Ovary (tissue), 7 donors: ENCODE measurements at regions not wholly inside any gene's neighbourhood (a gene's known extent, or its start where the extent isn't known, plus 50 kb on each side); places are given as distances from the start of the nearest gene placed in this dataset.
"Not testable (repeated sequence)": the region's sequence is repeated elsewhere in the genome, so short reads cannot be mapped to it uniquely, and the experiment has no call there.

ENCODE experiments used
- DNase-seq, 5 donors: peaks; one replicate each; pipeline ENCODE4 v3.0.0-alpha.2; 2019 to 2020
- H3K27ac ChIP-seq, 2 donors: fragments of 200-600 bp; one replicate each; pipeline versions ENCODE4 v1.5.1 to v1.8.0; 2019 to 2022
- H3K27me3 ChIP-seq: fragments of 200-600 bp; one replicate; pipeline ENCODE4 v1.8.0; 2022
- H3K36me3 ChIP-seq: fragments of 200-600 bp; sonication (generic); one replicate; pipeline ENCODE4 v1.5.1; 2019
- H3K4me1 ChIP-seq: one replicate; pipeline ENCODE4 v1.8.1; 2013; ENCODE audit warnings: mild to moderate bottlenecking, moderate library complexity; ENCODE audit not compliant: insufficient read depth
- H3K4me3 ChIP-seq: fragments of 200-600 bp; sonication (generic); one replicate; pipeline ENCODE4 v1.5.1; 2017
- H3K9me3 ChIP-seq, 2 donors: fragments of 200-600 bp in 1 of 2; sonication (generic) in 1 of 2; one replicate each; pipeline versions ENCODE4 v1.5.1 to v1.8.1; 2013 to 2019; ENCODE audit warnings: mild to moderate bottlenecking in 1 of 2, moderate library complexity in 1 of 2
- EP300 ChIP-seq: sonication (generic); formaldehyde crosslinking; IDR thresholded peaks from one replicate; pipeline ENCODE4 v1.6.1; 2017; ENCODE audit warnings: antibody characterized with exemption
- POLR2A ChIP-seq: fragments of 450-650 bp; IDR thresholded peaks from one replicate; pipeline ENCODE4 v1.6.1; 2017; ENCODE audit warnings: antibody characterized with exemption, mild to moderate bottlenecking, moderate library complexity
- WGBS, 3 donors: extraction: QIAGEN DNeasy Blood & Tissue Kit in 1 of 3; methylation state at CpG; one replicate each; pipeline versions ENCODE4 v1.1.5 to v1.1.7; 2013 to 2017; 5-methylcytosine and 5-hydroxymethylcytosine counted together
- intact Hi-C, 4 donors: fragments of 100-400 bp; cut with DNase I; formaldehyde crosslinking; loops; one replicate each; pipeline versions ENCODE4 v1.11.0 to v1.15.1; 2022 to 2023
- TF ChIP-seq, protein P1 (sequence below), 3 donors: fragments of 450-650 bp in 2 of 3; fragments of 200-600 bp in 1 of 3; IDR thresholded peaks; one replicate each; pipeline versions ENCODE4 v1.5.1 to v1.8.0; 2016 to 2022; ENCODE audit warnings: antibody characterized with exemption in 3 of 3, mild to moderate bottlenecking in 1 of 3
- donor health status: DM: no; HTN: no; CAD: no; lungs with moderate emphysema.
- donor health status: DM: no; HTN: no; CAD: no.
- donor health status: Bipolar disorder and iron deficiency.
- donor health status: DM: no; HTN: no; CAD: no.
- donor health status: DM: yes; HTN: yes; CAD: no.

DNA sequence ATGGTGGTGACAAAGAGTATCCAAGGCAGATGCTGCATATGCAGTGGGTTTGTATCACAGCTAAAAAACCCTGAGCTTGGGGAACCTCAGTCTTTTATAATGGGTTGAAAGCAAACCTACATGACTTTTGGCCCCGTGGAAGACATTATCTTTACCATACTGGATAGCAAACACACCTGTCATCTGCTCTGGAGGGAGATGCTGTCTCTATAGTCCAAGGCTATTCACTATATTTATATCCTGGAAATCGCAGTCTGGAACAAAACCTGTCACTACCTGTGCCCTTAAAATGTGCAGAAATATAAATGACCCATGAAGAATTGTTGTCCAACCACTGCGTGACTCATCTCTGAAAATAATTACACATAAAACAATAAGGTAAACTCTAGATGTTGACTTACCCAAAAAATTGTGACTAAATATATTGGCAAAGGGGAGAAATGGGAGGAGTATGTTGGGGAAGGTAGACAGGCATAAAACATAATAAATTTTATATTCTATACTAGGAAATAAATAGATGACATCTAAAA is 121.0 kb upstream of the CXADR start:
- no peak overlapping the region for H3K27ac ChIP-seq
- 82 to 93% (median 84%) methylated on average over 3 of the region's 3 CpGs for WGBS, 3 donors
- H3K4me3 ChIP-seq: no peak overlapping the region
- intact Hi-C loops: loop anchor here in 1 of 4 donors (10.0 kb wide), 1 partner anchor 183 kb away; no protein-coding TSS in a partner anchor
- no peaks in the 10 kb centered on the region for H3K36me3 ChIP-seq
- no peaks in the 10 kb centered on the region for H3K4me1 ChIP-seq
- no peak for DNase-seq
- no peaks in the 10 kb centered on the region for H3K9me3 ChIP-seq
- H3K27me3 ChIP-seq: no peaks in the 10 kb centered on the region
- TF ChIP-seq, protein P1, sequence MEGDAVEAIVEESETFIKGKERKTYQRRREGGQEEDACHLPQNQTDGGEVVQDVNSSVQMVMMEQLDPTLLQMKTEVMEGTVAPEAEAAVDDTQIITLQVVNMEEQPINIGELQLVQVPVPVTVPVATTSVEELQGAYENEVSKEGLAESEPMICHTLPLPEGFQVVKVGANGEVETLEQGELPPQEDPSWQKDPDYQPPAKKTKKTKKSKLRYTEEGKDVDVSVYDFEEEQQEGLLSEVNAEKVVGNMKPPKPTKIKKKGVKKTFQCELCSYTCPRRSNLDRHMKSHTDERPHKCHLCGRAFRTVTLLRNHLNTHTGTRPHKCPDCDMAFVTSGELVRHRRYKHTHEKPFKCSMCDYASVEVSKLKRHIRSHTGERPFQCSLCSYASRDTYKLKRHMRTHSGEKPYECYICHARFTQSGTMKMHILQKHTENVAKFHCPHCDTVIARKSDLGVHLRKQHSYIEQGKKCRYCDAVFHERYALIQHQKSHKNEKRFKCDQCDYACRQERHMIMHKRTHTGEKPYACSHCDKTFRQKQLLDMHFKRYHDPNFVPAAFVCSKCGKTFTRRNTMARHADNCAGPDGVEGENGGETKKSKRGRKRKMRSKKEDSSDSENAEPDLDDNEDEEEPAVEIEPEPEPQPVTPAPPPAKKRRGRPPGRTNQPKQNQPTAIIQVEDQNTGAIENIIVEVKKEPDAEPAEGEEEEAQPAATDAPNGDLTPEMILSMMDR (IDR thresholded peaks at IDR 0.05): no peak
- TF ChIP-seq POLR2A: no peak
- no peak for TF ChIP-seq EP300

DNA sequence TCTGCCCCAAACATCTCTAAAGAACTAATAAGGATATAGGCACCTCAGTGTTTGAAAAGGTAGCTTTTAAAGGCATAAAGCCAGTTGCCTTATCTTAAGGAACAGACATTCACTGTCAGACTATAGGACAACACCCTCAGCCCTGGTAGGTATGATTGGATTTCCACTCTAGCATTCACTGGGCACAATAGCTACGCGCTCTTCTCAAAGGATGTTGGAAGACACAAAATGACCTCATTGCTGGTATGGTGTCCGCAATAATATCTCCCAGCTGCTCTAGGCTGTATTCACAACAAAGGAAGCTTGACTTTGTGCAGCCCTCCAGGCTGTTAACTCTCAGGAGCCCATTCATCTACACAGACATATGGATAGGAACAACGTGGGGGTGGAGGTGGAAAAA is 119.4 kb upstream of the CXADR start:
- TF ChIP-seq, protein P1 (IDR thresholded peaks at IDR 0.05): no peak
- TF ChIP-seq EP300 (no peak), POLR2A (no peak)
- Histone ChIP-seq H3K27me3 (no peaks in the 10 kb centered on the region), H3K36me3 (no peaks in the 10 kb centered on the region), H3K9me3 (no peaks in the 10 kb centered on the region), H3K4me1 (no peaks in the 10 kb centered on the region), H3K27ac (no peak overlapping the region), H3K4me3 (no peak overlapping the region)
- WGBS, 3 donors: 50 to 66% (median 55%) methylated on average over 4 of the region's 4 CpGs
- intact Hi-C loops: loop anchor here in 1 of 4 donors (10.0 kb wide), 1 partner anchor 181 kb away; no protein-coding TSS in a partner anchor
- DNase-seq: no peak

DNA sequence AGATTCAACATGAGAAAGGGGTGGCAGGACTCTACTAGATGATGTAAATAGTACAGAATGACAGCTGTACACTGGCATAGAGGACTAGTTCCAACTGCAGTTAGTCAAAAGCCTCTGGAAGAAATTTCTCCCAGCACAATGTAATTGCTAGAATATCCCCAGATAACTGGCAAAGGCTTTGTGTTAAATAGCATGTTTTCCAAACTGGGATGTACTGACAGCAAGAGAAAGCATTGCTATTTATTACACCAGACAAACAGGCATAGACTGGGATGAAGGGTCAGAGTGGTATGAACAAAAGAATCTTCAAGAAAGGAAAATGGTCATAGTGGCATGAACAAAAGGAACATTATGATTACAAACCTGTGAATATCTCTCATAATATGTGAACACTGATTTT is 115.9 kb upstream of the CXADR start:
- H3K4me3 ChIP-seq: no peak overlapping the region
- no peaks in the 10 kb centered on the region for H3K36me3 ChIP-seq
- TF ChIP-seq POLR2A: no peak
- TF ChIP-seq, protein P1 (IDR thresholded peaks at IDR 0.05): no peak
- no peak for TF ChIP-seq EP300
- no peaks in the 10 kb centered on the region for H3K4me1 ChIP-seq
- no peaks in the 10 kb centered on the region for H3K27me3 ChIP-seq
- H3K27ac ChIP-seq: no peak overlapping the region
- intact Hi-C loops: loop anchor here in 1 of 4 donors (10.0 kb wide), 1 partner anchor 178 kb away; no protein-coding TSS in a partner anchor
- H3K9me3 ChIP-seq: no peaks in the 10 kb centered on the region
- no peak for DNase-seq

DNA sequence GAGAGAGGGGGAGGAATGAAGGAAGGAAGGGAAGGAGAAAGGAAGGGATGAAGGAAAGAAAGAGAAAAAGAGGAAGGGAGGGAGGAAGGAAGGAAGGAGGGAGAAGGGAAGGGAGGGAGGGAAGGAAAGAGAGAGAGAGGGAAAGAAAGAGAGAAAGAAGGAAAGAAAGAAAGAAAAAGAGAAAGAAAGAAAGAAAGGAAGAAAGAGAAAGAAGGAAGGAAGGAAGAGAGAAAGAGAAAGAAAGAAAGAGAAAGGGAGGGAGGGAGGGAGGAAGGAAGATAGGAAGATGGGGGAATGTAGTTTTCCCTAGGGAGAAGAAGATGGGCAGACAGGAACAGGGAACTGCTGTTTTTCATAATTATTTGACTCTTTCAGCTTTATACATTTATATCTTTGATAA is 115.1 kb upstream of the CXADR start:
- no peak for DNase-seq
- TF ChIP-seq POLR2A (no peak), EP300 (no peak)
- TF ChIP-seq, protein P1 (IDR thresholded peaks at IDR 0.05): no peak
- intact Hi-C loops: loop anchor here in 1 of 4 donors (10.0 kb wide), 1 partner anchor 177 kb away; no protein-coding TSS in a partner anchor
- Histone ChIP-seq H3K27ac (no peak overlapping the region), H3K9me3 (no peaks in the 10 kb centered on the region), H3K36me3 (no peaks in the 10 kb centered on the region), H3K4me1 (no peaks in the 10 kb centered on the region), H3K27me3 (no peaks in the 10 kb centered on the region), H3K4me3 (no peak overlapping the region)

DNA sequence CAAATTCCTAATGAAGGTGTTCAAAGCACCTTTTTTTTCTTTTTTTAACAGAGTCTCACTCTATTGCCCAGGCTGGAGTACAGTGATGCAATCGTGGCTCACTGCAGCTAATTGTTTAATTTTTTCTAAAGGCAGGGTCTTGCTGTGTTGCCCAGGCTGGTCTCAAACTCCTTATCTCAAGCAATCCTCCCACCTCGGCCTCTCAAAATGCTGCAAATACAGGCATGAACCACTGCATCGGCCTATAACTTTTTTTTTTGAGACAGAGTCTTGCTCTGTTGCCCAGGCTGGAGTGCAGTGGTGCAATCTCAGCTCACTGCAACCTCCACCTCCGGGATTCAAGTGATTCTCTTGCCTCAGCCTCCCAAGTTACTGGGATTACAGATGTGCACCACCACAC is 113.9 kb upstream of the CXADR start:
- not testable (repeated sequence) for DNase-seq

More for the DNA sequence above, 113.9 kb upstream of the CXADR start:
- H3K4me3 ChIP-seq, H3K36me3 ChIP-seq, H3K27me3 ChIP-seq, H3K27ac ChIP-seq, H3K4me1 ChIP-seq, H3K9me3 ChIP-seq: not testable (repeated sequence)
- intact Hi-C loops: loop anchor here in 1 of 4 donors (10.0 kb wide), 1 partner anchor 176 kb away; no protein-coding TSS in a partner anchor
- 86 to 92% (median 89%) methylated on average over 4 of the region's 4 CpGs for WGBS, 3 donors
